IPS-11a (cell line): ENCODE measurements at regions not wholly inside any gene's neighbourhood (a gene's known extent, or its start where the extent isn't known, plus 50 kb on each side); places are given as distances from the start of the nearest gene placed in this dataset.
"Not testable (repeated sequence)": the region's sequence is repeated elsewhere in the genome, so short reads cannot be mapped to it uniquely, and the experiment has no call there.

Experiments
- H3K4me3 ChIP-seq: one replicate; pipeline ENCODE4 v1.5.1; 2013; ENCODE audit warnings: low read depth, low read length, control low read depth

- not testable (repeated sequence) for H3K4me3 ChIP-seq
Measured at GRCh38 chr4:178015046-178015445, 572.8 kb upstream of the AGA start.

GRCh38 chr4:178026999-178027398, 584.8 kb upstream of the AGA start:
- no peak overlapping the region for H3K4me3 ChIP-seq

GRCh38 chr4:178027796-178028195, 585.6 kb upstream of the AGA start:
- no peak overlapping the region for H3K4me3 ChIP-seq

GRCh38 chr4:178028481-178028880, 586.2 kb upstream of the AGA start:
- H3K4me3 ChIP-seq: no peak overlapping the region

- no peak overlapping the region for H3K4me3 ChIP-seq
Measured at GRCh38 chr4:178037459-178038214, 595.4 kb upstream of the AGA start.

- H3K4me3 ChIP-seq: no peak overlapping the region
Measured at GRCh38 chr4:178056996-178057395, 614.8 kb upstream of the AGA start.

- no peak overlapping the region for H3K4me3 ChIP-seq
Measured at GRCh38 chr4:178063568-178063967, 621.3 kb upstream of the AGA start.

GRCh38 chr4:178066338-178066941, 624.2 kb upstream of the AGA start:
- no peak overlapping the region for H3K4me3 ChIP-seq

GRCh38 chr4:178068136-178068535, 625.9 kb upstream of the AGA start:
- H3K4me3 ChIP-seq: no peak overlapping the region

GRCh38 chr4:178070163-178070562, 627.9 kb upstream of the AGA start:
- H3K4me3 ChIP-seq: no peak overlapping the region

- H3K4me3 ChIP-seq: no peak overlapping the region
Measured at GRCh38 chr4:178080312-178080711, 638.1 kb upstream of the AGA start.

GRCh38 chr4:178081176-178081575, 638.9 kb upstream of the AGA start:
- no peak overlapping the region for H3K4me3 ChIP-seq

GRCh38 chr4:178081896-178082295, 639.7 kb upstream of the AGA start:
- no peak overlapping the region for H3K4me3 ChIP-seq

- no peak overlapping the region for H3K4me3 ChIP-seq
Measured at GRCh38 chr4:178082906-178083305, 640.7 kb upstream of the AGA start.

- no peak overlapping the region for H3K4me3 ChIP-seq
Measured at GRCh38 chr4:178083968-178084367, 641.7 kb upstream of the AGA start.

- H3K4me3 ChIP-seq: no peak overlapping the region
Measured at GRCh38 chr4:178086320-178086719, 644.1 kb upstream of the AGA start.

GRCh38 chr4:178090640-178091411, 648.6 kb upstream of the AGA start:
- no peak overlapping the region for H3K4me3 ChIP-seq

- no peak overlapping the region for H3K4me3 ChIP-seq
Measured at GRCh38 chr4:178102139-178102538, 659.9 kb upstream of the AGA start.

- H3K4me3 ChIP-seq: no peak overlapping the region
Measured at GRCh38 chr4:178105242-178105641, 663.0 kb upstream of the AGA start.

- no peak overlapping the region for H3K4me3 ChIP-seq
Measured at GRCh38 chr4:178136736-178137345, 694.6 kb upstream of the AGA start.

- H3K4me3 ChIP-seq: no peak overlapping the region
Measured at GRCh38 chr4:178137732-178138471, 695.7 kb upstream of the AGA start.
